ENCODE measurements at regions not wholly inside any gene's neighbourhood (a gene's known extent, or its start where the extent isn't known, plus 50 kb on each side); places are given as distances from the start of the nearest gene placed in this dataset.

DNA sequence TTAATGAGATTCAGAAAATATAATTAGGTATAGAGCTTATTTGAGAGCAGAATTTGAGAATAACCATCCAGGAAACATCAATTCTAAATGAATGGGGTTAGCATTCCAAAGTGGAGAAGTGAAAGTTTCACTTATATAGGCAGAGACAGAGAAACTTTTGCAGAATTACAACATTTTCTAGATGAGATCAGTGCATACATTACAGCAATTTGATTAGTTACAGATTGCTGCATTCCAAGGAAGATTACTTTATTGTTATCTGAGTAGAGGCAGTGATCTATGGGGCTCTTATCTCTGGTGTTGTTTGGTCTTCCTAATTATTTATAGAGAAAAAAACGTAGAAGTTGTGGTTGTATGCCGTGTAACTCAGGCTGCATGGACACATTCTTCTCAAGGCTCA is 373.8 kb upstream of the SYT4 start:
- no peak overlapping the region for H3K27ac ChIP-seq
- H3K27me3 ChIP-seq (ENCODE audit: insufficient read depth, low read depth), result no peaks in the 10 kb centered on the region
- TF ChIP-seq, protein P1, sequence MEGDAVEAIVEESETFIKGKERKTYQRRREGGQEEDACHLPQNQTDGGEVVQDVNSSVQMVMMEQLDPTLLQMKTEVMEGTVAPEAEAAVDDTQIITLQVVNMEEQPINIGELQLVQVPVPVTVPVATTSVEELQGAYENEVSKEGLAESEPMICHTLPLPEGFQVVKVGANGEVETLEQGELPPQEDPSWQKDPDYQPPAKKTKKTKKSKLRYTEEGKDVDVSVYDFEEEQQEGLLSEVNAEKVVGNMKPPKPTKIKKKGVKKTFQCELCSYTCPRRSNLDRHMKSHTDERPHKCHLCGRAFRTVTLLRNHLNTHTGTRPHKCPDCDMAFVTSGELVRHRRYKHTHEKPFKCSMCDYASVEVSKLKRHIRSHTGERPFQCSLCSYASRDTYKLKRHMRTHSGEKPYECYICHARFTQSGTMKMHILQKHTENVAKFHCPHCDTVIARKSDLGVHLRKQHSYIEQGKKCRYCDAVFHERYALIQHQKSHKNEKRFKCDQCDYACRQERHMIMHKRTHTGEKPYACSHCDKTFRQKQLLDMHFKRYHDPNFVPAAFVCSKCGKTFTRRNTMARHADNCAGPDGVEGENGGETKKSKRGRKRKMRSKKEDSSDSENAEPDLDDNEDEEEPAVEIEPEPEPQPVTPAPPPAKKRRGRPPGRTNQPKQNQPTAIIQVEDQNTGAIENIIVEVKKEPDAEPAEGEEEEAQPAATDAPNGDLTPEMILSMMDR (conservative IDR thresholded peaks at IDR 0.05; ENCODE audit: low read depth, low read length), result no peak
- no peaks in the 10 kb centered on the region for H4K20me1 ChIP-seq (ENCODE audit: insufficient read depth)
- no peak overlapping the region for H3K9ac ChIP-seq
- H3K4me1 ChIP-seq (ENCODE audit: low read depth, poor library complexity, severe bottlenecking), result no peaks in the 10 kb centered on the region
- H3K4me2 ChIP-seq, result no peak overlapping the region
- no peak overlapping the region for H3K4me3 ChIP-seq (IDR thresholded peaks at IDR 0.05; ENCODE audit: insufficient read depth, low read depth, low read length)
- H2AFZ ChIP-seq (ENCODE audit: low read depth), result no peak overlapping the region
- H3K36me3 ChIP-seq (ENCODE audit: insufficient read depth), result no peaks in the 10 kb centered on the region
- no peaks in the 10 kb centered on the region for H3K79me2 ChIP-seq (ENCODE audit: insufficient read depth, low read depth)

DNA sequence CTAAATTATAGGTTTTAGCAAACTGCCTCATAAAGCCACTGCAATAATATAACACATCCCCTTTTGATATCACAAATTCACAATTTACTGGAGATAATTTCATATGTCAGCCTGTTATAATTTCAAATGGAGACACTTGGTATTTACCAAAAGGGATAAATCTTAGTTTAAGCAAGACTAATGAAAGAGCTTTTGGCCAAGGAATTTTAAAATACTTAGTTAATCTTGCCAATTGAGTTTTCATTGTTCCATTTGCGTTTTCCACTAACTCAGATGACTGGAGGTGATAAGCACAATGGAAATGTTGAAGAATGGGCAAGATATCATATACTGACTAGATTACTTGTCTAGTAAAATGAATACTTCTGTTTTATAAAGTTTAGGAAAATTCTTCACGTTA is 379.3 kb upstream of the SYT4 start:
- H2AFZ ChIP-seq (ENCODE audit: low read depth), result no peak overlapping the region
- H4K20me1 ChIP-seq (ENCODE audit: insufficient read depth), result no peaks in the 10 kb centered on the region
- TF ChIP-seq, protein P1 (conservative IDR thresholded peaks at IDR 0.05; ENCODE audit: low read depth, low read length), result no peak
- H3K79me2 ChIP-seq (ENCODE audit: insufficient read depth, low read depth), result no peaks in the 10 kb centered on the region
- no peak overlapping the region for H3K9ac ChIP-seq
- H3K4me2 ChIP-seq, result no peak overlapping the region
- H3K27me3 ChIP-seq (ENCODE audit: insufficient read depth, low read depth), result no peaks in the 10 kb centered on the region
- no peak overlapping the region for H3K27ac ChIP-seq
- no peaks in the 10 kb centered on the region for H3K36me3 ChIP-seq (ENCODE audit: insufficient read depth)
- H3K4me1 ChIP-seq (ENCODE audit: low read depth, poor library complexity, severe bottlenecking), result no peaks in the 10 kb centered on the region
- no peak overlapping the region for H3K4me3 ChIP-seq (IDR thresholded peaks at IDR 0.05; ENCODE audit: insufficient read depth, low read depth, low read length)

DNA sequence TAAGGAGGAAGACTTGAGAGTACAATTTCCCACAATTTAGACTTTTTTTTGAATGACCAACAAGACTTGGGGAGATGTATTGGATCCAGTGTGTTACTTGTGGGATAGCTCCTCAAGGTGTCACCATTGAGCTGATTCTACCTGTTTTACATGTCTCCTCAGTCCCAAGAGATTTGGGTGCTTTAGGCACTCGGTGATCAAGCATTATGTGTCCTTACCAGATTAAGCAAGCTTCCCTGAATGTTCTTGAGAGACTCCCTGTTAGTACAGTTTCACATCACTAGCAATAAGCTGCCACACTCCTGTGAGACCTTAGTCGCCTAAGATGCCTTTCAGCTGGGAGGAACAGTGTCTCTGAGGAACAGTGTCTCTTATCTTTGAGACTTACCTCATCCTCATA is 384.3 kb upstream of the SYT4 start:
- Histone ChIP-seq H2AFZ (ENCODE audit: low read depth) (no peak overlapping the region), H3K9ac (no peak overlapping the region), H3K4me1 (ENCODE audit: low read depth, poor library complexity, severe bottlenecking) (no peaks in the 10 kb centered on the region), H3K27ac (no peak overlapping the region), H3K4me2 (no peak overlapping the region), H3K27me3 (ENCODE audit: insufficient read depth, low read depth) (no peaks in the 10 kb centered on the region), H3K36me3 (ENCODE audit: insufficient read depth) (no peaks in the 10 kb centered on the region), H3K79me2 (ENCODE audit: insufficient read depth, low read depth) (no peaks in the 10 kb centered on the region), H3K4me3 (IDR thresholded peaks at IDR 0.05; ENCODE audit: insufficient read depth, low read depth, low read length) (no peak overlapping the region), H4K20me1 (ENCODE audit: insufficient read depth) (no peaks in the 10 kb centered on the region)
- TF ChIP-seq, protein P1 (conservative IDR thresholded peaks at IDR 0.05; ENCODE audit: low read depth, low read length), result peak; percentile 52

DNA sequence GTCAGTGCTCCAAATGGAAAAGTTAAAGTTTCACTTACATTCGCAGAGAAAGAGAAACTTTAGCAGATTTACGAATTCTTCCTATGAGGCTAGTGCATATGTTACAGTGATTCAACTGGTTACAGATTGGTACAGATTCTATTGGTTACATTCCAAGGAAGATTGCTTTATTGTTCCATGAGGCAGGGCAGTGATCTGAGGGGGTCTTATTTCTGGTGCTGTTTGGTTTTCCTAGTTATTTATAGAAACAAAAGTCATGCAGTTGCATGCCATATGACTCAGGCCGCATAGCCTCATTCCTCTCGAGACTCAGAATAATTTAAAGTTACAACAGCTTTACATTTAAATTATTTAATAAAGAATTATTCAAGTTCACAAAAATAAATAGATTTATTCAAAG is 385.4 kb upstream of the SYT4 start:
- H4K20me1 ChIP-seq (ENCODE audit: insufficient read depth), result no peaks in the 10 kb centered on the region
- no peak overlapping the region for H3K27ac ChIP-seq
- H3K4me2 ChIP-seq, result no peak overlapping the region
- TF ChIP-seq, protein P1 (conservative IDR thresholded peaks at IDR 0.05; ENCODE audit: low read depth, low read length), result no peak
- H3K4me3 ChIP-seq (IDR thresholded peaks at IDR 0.05; ENCODE audit: insufficient read depth, low read depth, low read length), result no peak overlapping the region
- no peaks in the 10 kb centered on the region for H3K36me3 ChIP-seq (ENCODE audit: insufficient read depth)
- H3K27me3 ChIP-seq (ENCODE audit: insufficient read depth, low read depth), result no peaks in the 10 kb centered on the region
- H3K79me2 ChIP-seq (ENCODE audit: insufficient read depth, low read depth), result no peaks in the 10 kb centered on the region
- H2AFZ ChIP-seq (ENCODE audit: low read depth), result no peak overlapping the region
- no peak overlapping the region for H3K9ac ChIP-seq
- H3K4me1 ChIP-seq (ENCODE audit: low read depth, poor library complexity, severe bottlenecking), result no peaks in the 10 kb centered on the region

DNA sequence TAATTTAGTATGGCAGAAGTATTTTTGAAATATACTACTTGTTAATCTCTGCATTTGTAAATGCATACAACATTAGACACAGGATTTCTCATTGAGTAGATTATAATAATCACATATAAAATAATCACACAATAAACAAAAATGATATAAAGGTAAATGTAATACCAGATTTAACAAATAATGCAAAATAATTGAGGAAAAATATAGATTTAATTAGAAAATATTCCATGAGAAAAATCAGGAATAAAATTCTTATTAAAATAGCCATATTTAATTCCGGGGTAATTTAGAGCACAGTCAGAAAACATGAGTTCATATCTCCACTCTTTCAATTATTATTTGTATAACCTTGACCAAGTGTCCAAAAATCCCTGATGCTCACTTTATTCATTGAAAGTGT is 385.9 kb upstream of the SYT4 start:
- TF ChIP-seq, protein P1 (conservative IDR thresholded peaks at IDR 0.05; ENCODE audit: low read depth, low read length), result no peak
- no peak overlapping the region for H3K27ac ChIP-seq
- no peak overlapping the region for H3K4me2 ChIP-seq
- H4K20me1 ChIP-seq (ENCODE audit: insufficient read depth), result no peaks in the 10 kb centered on the region
- no peaks in the 10 kb centered on the region for H3K36me3 ChIP-seq (ENCODE audit: insufficient read depth)
- H3K9ac ChIP-seq, result no peak overlapping the region
- no peaks in the 10 kb centered on the region for H3K4me1 ChIP-seq (ENCODE audit: low read depth, poor library complexity, severe bottlenecking)
- no peaks in the 10 kb centered on the region for H3K79me2 ChIP-seq (ENCODE audit: insufficient read depth, low read depth)
- no peak overlapping the region for H3K4me3 ChIP-seq (IDR thresholded peaks at IDR 0.05; ENCODE audit: insufficient read depth, low read depth, low read length)
- no peak overlapping the region for H2AFZ ChIP-seq (ENCODE audit: low read depth)
- no peaks in the 10 kb centered on the region for H3K27me3 ChIP-seq (ENCODE audit: insufficient read depth, low read depth)

Measured in KMS-11 (cell line).